ENCODE measurements at regions not wholly inside any gene's neighbourhood (a gene's known extent, or its start where the extent isn't known, plus 50 kb on each side); places are given as distances from the start of the nearest gene placed in this dataset.

DNA sequence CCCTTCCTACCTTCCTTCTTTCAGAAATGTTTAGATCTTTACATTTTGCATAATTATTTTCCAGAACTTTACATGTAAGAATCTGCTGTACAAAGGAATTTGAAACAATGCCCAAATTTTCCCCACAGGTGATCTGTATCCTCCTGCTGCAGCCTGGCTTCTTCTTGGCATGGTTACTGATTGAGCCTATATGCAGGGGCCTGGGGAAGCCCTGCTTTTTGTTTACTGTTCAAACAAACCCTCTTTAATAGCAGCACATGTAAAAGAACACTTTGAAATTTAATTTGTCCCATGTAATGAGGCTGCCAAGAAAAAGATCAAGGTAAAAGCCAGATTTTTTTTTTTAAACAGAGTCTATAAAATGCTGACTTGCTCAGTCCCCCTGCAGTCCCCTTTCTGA, 432.2 kb downstream of the TUSC7 start:
- TF ChIP-seq, protein P1, sequence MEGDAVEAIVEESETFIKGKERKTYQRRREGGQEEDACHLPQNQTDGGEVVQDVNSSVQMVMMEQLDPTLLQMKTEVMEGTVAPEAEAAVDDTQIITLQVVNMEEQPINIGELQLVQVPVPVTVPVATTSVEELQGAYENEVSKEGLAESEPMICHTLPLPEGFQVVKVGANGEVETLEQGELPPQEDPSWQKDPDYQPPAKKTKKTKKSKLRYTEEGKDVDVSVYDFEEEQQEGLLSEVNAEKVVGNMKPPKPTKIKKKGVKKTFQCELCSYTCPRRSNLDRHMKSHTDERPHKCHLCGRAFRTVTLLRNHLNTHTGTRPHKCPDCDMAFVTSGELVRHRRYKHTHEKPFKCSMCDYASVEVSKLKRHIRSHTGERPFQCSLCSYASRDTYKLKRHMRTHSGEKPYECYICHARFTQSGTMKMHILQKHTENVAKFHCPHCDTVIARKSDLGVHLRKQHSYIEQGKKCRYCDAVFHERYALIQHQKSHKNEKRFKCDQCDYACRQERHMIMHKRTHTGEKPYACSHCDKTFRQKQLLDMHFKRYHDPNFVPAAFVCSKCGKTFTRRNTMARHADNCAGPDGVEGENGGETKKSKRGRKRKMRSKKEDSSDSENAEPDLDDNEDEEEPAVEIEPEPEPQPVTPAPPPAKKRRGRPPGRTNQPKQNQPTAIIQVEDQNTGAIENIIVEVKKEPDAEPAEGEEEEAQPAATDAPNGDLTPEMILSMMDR (IDR thresholded peaks at IDR 0.05 in 8 of 11, conservative IDR thresholded peaks at IDR 0.05 in 3 of 11), result no peak
- TF ChIP-seq POLR2AphosphoS5 (IDR thresholded peaks at IDR 0.05) (no peak), POLR2A (IDR thresholded peaks at IDR 0.05) (no peak)

Measured in spleen (tissue), 7 donors.